ENCODE measurements at regions not wholly inside any gene's neighbourhood (a gene's known extent, or its start where the extent isn't known, plus 50 kb on each side); places are given as distances from the start of the nearest gene placed in this dataset.

- TF ChIP-seq CTCF (IDR thresholded peaks at IDR 0.05) = no peak
- no peak for TF ChIP-seq POLR2AphosphoS5 (IDR thresholded peaks at IDR 0.05)
- TF ChIP-seq POLR2A (IDR thresholded peaks at IDR 0.05) = no peak
These were observed 99.0 kb upstream of the EGR2 start for GRCh38 chr10:62915158-62915557.
